ENCODE measurements at regions not wholly inside any gene's neighbourhood (a gene's known extent, or its start where the extent isn't known, plus 50 kb on each side); places are given as distances from the start of the nearest gene placed in this dataset.
A peak's percentile ranks its signal among the peaks of the same experiment; 100 is the strongest.
"Not testable (repeated sequence)": the region's sequence is repeated elsewhere in the genome, so short reads cannot be mapped to it uniquely, and the experiment has no call there.

DNA sequence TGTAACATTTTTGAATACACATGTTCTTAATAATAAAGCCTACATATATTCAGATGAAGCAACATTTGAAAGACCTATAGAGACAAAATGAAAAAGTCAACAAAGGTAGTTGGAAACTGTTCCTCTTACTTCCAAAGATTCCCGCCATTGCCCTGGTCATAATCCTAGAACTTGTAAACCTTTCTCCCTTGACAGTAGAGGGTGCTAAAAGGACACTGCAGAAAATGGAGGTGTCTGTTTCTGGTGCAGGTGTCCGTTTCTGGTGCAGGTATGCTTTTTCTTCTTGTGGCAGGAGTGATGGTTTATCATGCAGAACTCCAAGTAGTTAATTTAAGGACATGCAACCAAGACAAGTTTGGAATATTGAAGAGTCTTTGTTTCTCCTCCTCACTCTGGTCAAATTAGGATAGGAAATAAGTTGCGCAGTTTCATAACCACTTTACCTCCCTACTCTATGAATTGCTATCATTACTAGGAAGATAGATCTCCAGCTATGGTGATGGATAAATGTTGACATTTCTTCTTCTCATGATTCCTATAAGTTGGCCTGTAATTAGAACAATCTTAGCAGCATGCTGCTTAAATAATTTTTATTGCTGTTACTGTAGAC, 56.0 kb upstream of the FAM174A start:
- DNase-seq = peak; percentile 31

DNA sequence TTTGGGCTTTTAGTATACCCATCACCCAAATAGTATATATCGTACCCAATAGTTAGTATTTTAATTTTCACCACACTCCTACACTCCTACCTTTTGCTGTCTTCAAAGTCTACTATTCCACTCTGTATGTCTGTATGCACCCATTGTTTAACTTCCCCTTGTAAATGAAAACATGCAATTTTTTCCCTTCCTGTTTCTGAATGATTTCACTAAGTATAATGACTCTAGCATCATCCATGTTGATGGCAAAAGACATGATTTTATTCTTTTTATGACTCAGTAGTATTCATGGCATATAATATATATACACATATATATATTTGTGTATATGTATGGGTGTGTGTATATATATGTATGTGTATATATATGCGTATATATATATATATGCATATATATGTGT, 63.1 kb upstream of the FAM174A start:
- no peak for DNase-seq

DNA sequence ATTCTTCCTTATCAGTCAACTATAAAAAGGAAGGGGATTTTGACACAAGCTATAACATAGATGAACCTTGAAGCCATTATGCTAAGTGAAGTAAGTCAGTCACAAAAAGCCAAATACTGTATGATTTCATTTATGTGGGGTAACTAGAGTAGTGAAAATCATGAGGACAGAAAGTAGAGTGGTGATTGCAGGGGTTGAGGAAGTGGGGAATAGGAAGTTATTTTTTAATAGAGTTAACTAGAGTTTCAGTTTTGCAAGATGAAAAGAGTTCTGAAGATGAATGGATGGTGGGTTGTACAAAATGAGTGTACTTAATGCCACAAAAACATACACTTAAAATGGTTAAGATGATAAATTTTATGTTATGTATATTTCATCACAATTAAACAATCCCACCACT, 65.4 kb upstream of the FAM174A start:
- DNase-seq = no peak

DNA sequence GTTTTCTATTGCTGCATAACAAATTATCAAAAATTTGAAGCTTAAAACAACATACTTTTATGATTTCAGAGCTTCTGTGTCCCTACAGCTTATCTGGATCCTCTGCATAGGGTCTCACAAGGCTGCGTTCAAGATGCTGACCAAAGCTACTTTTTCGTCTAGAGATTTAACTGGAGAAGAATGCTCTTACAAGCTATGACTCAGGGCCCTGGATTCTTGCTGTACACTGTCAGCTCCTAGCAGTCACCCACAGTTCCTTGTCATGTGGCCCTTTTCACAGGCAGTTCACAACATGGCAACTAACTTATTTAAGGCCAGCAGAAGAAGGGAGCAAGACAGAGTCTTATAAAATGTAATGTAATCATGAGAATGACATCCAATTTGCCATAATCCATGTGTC, 70.8 kb upstream of the FAM174A start:
- no peak for DNase-seq

DNA sequence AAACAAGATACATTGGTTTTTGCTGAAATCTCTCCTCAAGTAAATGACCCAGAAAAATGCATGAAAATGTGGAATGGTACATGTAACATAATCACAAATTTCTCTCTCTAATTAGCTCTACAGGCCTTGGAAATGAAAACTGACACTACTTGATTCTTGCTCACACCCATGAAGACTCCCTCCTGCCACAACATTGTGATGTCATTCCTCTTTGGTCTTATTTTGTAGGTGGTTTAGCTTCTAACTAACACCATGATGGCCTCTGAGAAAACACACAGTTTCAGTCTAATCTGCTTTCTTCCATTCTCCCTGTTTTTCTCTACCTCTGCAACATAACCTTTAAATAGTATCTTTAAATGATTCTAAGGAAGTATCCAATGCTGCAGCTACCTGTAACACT, 78.6 kb upstream of the FAM174A start:
- DNase-seq = no peak

DNA sequence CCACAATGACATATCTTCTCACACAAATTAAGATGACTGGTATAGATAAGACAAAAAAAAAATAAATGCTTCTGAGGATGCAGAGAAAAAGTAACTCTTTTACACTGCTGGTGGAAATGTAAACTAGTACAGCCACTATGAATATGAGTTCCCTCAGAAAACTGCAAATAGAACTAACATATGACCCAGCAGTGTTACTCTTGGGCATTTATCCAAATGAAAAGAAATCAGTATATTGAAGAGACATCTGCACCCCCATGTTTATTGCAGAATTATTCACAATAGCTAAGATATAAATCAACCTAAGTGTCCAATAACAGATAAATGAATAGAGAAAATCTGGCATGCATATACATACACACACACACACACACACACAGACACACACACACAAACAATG, 83.0 kb upstream of the FAM174A start:
- no peak for DNase-seq

DNA sequence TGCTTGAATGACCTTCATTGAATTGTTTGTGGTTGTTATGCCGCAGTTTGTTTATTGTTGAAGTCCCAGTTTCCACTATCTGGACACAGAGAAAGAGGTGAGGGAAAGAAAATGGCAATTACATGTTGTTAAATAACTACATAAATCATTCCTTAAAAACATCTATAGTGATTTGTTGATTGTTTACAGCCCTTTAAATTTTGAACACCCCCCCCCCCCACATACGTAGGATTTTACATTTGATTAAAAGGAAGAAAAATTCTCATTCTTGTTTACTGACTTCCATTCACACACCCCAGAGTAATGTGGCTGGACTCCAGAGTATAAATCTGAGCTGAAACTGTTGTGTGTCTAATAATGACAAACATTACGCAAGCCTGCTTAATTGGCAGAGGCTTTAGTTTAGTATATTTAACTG, 87.1 kb upstream of the FAM174A start:
- DNase-seq = no peak

DNA sequence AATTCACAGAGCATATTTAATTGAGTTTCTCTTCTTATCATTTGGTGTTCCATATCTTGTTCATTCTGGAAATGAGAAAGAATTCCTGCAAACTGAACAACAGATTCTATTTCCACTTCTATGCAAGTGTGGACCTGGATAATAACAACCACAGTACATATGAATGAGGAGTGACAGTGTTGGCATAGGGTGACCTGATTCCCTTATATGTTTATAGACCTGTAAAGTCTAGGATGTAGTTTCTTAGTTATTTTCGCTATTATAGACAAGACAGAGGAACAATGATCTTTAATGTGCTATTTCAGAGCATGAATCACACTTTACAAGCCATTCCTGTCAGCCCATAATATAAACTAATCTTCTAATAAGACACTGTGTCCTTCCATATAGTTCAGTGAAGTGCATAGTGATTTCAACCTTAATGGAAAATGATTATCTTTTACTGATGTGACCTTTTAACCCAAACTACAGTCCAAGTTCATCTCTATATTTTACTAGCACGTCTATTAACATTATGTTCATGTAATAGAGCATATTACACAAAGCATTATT, 88.2 kb upstream of the FAM174A start:
- no peak for DNase-seq

DNA sequence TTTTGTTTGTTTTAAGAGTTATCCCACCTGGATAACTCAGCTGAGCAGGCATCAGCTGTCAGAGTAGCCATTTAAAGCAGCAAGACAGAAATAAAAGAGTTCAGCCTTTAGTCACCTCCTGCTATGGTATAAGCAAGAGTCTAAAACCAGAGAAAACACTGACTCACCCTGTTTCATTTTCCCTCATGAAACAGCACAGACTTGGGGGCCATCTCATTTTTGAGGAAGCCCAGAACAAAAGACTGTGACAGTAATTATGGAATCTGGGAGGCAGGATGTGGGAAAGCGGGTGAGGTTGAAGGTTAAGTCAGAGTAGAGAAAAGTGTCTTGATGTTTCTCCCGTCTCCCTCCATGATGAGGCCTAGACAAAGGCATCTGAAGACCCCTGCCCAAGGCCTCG, 90.2 kb upstream of the FAM174A start:
- DNase-seq = no peak

DNA sequence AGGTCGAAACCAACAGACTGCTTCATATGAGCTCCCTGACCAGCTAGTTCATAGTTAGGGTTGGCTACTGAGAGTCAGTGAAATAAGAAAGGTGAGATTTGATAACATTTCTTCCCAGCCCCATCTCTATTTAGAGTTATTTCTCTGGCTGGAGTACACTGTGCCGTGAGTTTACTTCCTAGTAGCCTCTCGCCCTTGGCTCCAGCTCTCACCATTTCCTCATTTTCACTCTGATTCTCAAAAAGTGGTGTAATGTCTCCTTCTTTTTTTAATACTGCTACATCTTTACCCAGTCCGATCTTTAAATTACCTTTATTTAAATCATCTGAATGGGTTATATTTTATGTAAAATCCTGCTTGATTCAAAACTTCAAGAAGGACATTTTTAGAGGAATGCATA, 100.4 kb upstream of the FAM174A start:
- DNase-seq = no peak

DNA sequence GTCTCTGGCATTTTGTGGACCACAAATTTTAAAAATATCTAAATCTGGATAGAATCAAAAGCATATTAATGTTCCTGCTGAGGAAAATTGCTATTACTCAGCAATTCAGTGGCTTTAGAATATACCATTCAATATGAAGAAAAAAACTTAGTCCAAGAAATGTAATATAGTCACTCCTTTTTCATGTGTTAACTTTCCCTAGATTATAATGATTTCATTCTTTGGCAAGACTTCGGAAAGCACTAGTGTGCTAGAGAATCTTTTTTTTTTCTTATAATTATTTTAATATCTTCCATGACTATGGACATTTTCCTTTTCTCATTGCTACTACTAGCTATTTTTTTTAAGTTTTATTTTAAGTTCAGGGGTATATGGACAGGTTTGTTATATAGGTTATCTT, 102.4 kb upstream of the FAM174A start:
- DNase-seq = no peak

DNA sequence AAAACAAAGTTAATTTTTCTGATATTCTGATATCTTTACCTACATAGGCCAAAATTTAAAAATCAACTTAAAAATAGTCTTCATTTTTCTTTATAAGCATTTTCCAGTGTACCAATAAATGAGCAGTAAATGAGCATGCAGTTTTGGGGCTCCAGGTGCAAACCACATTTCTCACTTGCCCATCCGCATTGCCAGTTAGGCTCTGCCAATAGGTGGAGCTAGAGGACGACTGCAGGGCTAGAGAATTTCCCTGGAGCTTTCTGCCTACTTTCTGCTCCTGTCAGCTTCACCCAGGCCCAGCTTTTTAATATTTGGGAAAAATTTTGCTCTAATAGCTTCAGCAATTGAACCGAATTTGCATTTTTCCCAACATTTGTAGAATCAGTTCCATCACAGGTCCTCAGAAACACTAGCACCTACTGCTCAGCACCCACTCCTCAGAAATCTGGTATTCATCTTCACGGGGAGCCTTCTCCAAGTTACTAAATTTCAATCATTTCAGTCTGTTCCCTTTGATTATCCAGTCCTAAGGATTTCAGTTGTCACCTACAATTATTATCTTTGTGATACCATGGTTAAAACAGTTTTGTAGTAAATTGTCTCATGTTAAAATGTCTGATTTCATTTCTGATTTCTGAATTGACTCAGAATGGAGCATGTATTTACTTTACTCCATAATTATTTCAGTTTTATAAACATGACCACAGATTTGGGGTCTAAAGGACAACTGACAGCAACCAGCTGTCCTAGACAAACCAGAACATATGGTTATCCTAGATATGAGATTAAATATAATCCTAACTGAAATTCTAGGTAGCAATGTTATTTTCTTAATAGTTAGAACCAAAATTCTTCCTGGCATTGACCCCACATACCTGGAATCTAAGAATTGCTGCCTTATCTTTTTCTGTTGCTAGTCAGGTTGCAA, 104.6 kb upstream of the FAM174A start:
- no peak for DNase-seq

DNA sequence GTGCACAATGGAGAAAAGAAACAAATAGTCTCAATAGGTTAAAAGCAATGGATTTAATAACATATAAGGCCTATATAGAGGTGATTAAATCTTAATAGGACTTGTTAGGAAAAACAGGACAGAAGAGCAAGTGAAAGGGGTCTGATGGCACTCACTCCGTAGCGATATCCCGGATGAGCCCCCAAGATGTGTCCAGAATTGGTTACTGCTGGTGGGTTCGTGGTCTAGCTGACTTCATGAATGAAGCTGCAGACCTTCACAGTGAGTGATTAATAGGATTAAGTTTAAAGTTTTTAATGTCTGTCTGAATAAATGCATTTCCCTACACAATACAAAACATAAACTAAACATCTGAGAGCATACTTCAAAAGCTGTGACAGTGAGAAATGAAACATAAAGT, 110.4 kb upstream of the FAM174A start:
- DNase-seq = no peak

DNA sequence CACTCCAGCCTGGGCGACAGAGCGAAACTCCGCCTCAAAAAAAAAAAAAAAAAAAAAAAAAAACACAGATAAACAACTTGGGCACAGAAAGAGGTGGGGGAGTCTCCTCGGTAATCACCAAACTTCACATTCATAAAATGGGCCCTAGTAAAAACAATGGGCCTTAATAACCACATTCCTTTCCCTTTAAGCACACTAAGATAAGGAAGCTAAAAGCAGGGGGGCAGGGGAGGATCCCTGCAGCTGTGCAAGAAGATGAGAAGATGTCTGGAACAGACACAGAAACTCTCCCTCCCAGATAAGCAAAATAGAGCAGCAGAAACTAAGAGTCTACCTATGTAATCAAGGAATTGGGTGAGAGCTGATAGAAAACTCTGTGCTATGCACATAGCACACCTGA, 111.2 kb upstream of the FAM174A start:
- DNase-seq = no peak

DNA sequence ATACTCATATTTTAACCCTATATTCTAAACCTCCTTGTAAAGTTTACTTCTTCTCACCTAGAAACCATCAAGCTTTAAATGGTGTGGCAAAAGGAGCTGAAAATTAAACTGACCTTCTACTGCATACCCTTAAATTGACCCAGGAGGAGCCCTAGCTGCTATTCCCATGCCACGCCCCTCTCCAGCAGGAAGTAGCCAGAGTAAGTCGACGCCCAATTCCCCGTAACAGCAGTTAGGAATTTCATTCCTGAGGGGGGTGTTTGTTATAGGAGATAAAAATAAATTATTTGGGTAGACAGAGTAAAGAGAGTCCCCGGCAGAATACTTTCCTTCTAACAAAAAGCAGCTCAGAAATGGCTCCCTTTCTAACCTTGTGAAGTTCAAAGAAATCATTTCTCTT, 111.8 kb upstream of the FAM174A start:
- DNase-seq = no peak

DNA sequence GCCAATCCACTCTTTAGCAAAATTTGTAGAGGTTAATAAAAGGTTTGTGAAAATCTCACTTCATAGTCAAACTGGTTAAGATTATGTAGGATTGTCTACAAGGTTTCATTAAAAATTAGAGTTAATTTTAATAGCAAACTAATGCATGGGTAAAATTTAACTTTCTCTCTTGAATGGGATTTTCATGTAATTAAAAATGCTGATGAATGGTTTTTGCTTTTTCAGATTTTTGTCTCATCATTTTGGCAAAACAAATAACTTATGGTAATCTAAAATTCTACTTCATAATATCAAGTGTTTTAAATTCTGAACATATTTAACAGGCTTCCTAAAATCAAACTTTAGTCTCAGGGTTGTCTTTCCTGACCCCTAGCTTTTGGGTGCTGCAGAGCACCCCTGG, 113.8 kb upstream of the FAM174A start:
- no peak for DNase-seq

DNA sequence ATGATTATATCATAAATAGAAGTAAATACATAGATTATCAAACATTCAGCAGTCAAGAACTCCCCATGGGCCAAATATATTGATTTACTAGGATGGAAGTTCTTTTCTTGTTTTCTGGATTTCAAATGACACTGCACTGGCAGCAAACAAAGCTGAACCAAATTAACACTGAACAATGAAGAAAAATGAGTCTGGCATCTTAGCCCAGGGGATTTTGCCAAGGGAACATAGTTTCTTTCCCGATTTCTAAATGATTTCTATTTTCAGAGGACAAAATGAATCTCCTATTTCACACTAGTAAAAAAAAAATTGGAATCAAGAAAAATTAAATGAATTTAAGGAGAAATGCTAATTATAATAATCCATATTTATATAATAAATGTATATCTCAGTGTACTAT, 116.9 kb upstream of the FAM174A start:
- DNase-seq = no peak

DNA sequence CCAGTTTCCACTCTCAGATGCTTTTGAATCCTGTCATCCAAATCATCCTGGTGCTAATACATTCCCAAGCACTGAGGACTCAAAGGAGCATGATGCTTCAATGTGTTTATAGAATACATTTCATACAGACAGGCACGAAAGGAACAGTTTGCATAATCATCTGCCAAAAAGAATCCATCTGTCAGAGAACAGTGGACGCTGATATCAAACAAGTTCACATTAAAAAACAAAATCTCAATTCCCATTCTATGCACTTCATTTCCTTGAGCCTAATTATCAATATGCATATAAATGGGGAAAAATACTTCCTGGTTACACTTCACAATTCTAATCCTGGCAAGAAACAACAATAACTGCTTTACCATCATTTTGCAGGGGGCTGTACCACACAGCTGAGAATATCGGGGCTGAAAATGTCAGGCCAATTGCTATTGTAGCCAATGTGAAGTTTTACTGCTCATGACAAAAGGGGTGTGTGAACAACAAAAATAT, 125.5 kb upstream of the FAM174A start:
- DNase-seq = no peak

DNA sequence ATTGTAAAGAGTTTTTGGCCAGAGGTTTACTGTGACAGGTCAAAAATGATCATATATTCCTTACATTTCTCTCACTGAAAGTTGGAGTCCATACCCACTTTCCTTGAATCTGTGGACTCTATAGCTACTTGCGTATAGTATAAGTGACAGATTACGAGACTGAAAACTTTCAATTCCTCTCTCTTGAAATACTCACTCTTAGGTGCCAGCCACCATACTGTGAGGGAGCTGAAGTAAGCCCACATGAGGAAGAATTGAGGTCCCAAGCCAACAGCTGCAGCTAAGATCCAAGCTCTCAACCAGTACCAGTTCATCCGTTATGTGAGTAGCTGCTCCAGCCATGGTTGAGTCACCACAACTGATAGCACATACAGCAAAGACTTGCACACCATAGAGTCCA, 128.1 kb upstream of the FAM174A start:
- no peak for DNase-seq

DNA sequence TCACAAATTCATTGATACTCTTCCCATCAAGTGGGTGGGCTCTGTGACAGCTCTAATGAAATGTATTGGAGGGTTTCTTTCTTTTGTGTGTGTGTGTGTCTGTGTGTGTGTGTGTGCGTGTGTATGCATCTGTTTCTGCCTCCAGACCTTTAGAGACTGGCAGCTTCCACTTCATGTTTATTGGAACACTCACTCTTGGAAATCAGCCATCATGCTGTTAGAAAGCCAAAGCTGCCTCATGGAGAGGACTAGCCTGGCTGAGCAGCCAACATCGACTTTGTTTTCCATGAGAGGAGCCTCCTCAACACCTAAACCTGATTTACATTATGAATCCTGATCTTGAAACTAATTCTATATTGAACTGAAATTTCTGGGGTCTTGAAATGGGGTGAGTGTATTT, 128.5 kb upstream of the FAM174A start:
- DNase-seq = no peak

DNA sequence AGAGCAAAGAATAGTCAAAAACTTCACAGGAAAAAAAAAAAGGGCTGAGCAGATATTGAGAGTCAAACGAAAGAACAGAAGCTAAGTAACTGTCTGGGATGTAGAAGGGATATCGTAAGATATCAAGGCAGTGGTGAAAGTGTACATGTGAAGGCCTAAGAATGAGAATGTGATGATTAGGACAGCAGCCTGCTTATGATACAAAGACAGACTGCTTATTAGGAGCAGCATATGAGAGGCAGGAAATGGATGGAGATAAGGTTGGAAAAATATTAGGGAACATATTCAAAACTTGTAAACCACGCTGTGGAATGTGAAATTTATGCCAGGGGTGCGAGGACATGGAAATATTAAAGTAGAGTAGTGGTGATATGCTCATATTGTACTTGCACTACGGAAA, 133.1 kb upstream of the FAM174A start:
- no peak for DNase-seq

DNA sequence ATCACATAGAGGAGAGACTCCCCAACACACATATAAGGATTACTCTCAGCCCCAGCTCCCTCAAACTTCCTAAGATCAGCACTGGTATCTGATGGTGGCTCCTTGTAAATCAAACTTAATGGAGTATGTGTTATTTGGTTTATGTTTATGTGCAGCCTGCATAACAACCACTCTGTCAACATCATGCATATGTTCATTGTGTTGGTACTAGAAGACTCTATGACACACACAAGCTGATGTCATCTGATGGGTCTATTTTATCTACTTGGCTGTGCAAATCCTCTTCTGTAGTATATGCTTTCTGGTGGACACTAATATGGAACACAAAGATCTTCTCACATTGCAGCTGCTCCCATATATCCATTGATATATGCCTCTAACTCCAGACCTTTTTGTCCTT, 134.0 kb upstream of the FAM174A start:
- no peak for DNase-seq

DNA sequence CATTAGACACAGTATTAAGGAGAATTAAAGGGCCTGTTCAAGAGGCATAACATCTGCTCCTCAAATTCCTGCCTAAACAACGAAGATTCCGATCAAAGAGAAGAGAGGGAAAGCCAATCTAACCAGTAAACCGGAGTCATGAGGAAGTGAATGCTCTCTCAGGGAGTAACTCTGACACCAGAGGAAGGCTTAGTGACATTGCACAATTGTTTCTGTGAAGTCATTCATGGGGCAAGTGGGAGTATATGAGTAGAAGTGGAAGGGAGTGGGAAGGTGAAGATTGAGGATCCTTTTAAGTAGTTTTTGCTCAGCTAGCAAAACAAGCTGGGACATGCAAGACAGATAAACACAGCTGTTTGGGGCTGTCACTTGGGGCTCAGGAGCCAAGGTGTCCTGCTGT, 136.4 kb upstream of the FAM174A start:
- not testable (repeated sequence) for DNase-seq

DNA sequence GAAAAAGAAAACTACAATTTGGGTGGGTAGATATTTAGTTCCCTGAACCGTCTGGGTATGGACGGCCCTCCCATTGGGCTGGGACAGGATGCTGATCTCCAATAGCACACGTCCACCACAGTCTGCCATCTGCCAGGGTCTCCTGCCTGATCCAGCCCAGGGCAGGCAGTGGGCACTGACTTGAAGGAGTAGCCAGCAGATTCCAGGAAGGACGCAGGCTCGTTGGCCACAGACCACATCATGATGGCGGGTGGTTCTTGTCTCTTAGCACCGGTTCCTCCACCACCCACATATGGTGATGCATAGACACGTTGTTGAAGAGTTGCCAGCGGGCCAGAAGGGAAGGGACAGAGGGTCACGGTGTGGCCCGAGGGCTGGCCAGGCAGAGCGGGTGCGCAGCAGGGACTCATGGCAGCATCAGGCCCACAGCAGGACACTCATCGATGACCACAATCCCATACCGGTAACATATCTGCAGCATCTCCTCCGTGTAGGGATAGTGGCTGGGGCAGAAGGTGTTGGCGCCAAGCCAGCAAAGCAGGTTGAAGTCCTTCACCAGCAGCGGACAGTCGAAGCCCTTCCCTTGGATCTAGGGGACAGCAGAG, 155.8 kb upstream of the FAM174A start:
- DNase-seq = not testable (repeated sequence)
